Erythroblast (primary cell): ENCODE measurements at regions not wholly inside any gene's neighbourhood (a gene's known extent, or its start where the extent isn't known, plus 50 kb on each side); places are given as distances from the start of the nearest gene placed in this dataset.

Experiments used
- DNase-seq, 2 experiments: peaks; one replicate each; lab custom pipeline; 2025; lab: John Stamatoyannopoulos, UW
- GATA1 ChIP-seq: IDR thresholded peaks from 2 replicates; pipeline ENCODE4 v1.6.1; 2011; ENCODE audit warnings: low read depth, mild to moderate bottlenecking, control low read depth, low read length, moderate library complexity
- POLR2A ChIP-seq: IDR thresholded peaks from 2 replicates; pipeline ENCODE4 v1.6.1; 2011; ENCODE audit warnings: mild to moderate bottlenecking, low read length

DNA sequence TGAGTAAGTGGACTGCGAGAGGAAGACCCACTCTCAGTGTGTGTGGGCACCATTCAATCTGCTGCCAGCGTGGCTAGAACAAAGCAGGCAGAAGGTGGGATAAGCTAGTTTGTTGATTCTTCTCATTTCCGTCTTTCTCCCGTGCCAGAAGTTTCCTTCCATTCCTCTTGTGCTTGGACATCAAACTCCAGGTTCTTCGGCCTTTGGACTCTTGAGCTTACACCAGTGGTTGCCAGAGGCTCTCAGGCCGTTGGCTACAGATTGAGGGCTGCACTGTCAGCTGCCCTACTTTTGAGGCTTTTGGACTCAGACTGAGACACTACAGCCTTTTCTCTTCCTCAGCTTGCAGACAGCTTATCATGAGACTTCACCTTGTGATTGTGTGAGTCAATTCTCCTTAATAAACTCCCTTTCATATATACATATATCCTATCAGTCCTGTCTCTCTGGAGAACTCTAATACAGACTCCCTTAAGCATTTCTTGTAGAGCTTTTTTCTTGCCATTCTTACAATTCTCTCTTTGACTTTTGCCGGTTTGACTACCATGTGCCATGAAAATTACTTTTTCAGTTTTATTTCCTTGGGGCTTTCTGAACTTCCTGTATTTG lies 494.9 kb downstream of the PRR16 start:
- DNase-seq, result no peak
- TF ChIP-seq POLR2A, result no peak
- no peak for TF ChIP-seq GATA1

DNA sequence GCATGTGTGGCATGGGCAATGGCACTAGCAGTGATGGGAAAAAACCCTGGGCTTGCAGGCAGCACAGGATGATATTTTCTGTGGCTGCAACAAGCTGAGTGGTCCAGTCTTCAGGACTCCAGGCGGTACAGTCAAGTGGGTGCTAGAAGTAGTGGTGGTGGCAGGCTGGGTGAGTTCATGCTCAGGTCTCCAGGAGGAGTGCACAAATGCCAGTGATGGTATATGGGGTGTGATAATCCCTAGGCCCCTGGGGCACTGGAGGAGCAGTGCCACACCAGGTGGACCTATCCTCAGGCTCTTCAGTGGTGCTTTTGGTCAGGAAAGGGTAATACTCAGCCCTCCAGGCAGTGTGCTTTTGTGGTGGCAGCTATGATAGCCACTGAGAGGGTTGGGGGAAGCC lies 496.4 kb downstream of the PRR16 start:
- TF ChIP-seq POLR2A (no peak), GATA1 (no peak)
- no peak for DNase-seq

DNA sequence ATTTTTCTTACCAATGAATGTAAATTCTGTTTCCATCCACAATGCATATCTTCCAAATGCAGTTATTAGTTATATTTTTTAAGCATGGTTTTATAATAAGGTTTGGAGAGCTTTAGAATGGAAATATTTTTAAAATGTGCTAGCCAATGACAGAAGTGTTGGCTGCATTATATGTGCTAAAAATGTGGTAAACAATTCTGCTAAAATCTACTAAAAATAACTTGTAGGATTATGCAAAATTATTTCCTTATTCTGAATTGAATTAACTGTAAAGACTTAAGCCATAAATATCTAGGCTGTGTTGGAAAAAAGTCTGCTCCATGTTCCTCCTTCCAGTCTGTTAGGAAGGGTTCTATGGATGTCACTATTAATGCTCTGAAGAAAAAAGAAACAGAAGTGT lies 503.3 kb downstream of the PRR16 start:
- no peak for TF ChIP-seq POLR2A
- no peak for TF ChIP-seq GATA1
- DNase-seq, result no peak

- no peak for DNase-seq
- TF ChIP-seq POLR2A, result no peak
- TF ChIP-seq GATA1, result no peak
Measured at GRCh38 chr5:120974690-120975089, 510.6 kb downstream of the PRR16 start.

GRCh38 chr5:120982351-120982750 lies 518.3 kb downstream of the PRR16 start:
- DNase-seq, result no peak
- TF ChIP-seq GATA1, result no peak

DNA sequence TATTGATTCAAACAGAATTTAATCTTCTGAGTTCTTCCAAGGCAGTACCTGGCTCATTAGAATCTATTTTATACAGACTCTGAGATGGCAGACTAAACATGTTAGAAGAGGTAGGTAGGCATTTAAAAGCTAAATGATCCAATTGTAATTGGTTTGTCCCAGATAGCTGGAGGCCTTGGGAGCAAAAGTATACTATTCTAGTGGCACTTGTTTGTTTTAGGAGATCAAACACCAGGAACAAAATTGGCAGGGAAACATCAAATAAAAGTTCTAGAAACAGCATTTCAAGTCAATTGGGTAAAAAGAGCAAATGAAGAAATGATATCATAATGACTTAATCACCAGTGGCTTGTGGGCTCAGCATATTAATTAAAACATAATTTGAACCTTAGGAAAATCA lies 521.4 kb downstream of the PRR16 start:
- no peak for DNase-seq
- TF ChIP-seq GATA1 (no peak), POLR2A (no peak)

DNA sequence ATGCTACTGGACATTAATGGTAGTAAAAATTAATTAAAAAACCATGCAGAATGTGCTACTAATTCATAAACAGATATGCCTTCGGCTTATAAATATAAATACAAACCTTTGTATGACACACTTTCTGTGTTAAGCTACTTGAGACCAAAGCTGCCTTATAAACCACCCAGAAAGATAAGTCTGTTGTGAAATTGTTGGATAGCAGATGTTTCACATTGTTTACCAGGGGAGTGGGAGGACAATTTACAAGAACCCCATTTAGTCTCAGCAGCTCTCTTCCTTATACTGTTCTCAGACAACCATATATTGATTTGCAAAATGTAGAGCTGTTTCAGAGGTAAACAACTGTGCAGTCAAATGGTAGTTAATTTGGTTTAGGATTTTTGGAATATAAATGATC lies 524.4 kb downstream of the PRR16 start:
- DNase-seq, result no peak
- TF ChIP-seq GATA1, result no peak
- no peak for TF ChIP-seq POLR2A

DNA sequence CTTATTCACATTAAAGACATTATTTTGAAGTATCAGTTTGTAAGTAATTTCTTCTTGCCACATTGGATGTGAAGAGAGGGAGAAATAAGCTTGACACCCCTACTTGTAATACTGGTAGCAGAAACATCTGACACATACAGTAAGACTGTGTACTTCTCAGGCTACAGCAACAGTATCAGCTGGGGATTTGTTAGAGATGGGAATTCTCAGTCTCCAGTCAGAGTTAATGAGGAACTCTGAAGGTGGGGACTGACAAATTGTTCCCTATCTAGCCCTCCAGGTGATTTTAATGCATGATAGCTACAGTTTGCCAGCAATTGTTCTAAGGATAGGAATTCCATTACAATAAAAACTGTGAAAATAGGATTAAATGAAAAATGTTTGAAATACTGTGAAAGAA lies 524.8 kb downstream of the PRR16 start:
- no peak for DNase-seq
- TF ChIP-seq POLR2A (no peak), GATA1 (no peak)

DNA sequence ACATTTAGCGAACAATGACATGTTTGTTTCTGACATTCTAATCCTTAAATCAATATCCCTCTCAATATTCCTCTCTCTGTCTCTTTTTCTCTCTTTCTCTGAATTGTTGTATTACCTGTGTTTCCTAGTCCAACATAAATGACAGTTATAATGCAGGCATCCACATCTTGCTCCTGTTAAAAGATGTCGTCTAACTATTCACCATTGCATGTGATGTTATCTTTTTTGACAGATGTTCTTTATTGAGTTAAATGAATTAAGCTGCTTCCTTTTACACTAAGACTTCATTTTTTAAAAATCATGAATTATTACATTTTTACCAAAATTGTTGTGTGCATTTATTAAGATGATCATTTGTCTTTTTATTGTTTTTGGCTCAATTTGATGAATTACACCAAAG lies 527.5 kb downstream of the PRR16 start:
- no peak for DNase-seq
- TF ChIP-seq POLR2A (no peak), GATA1 (no peak)

GRCh38 chr5:120994112-120994511 lies 530.0 kb downstream of the PRR16 start:
- no peak for TF ChIP-seq POLR2A
- no peak for TF ChIP-seq GATA1
- DNase-seq, result no peak

DNA sequence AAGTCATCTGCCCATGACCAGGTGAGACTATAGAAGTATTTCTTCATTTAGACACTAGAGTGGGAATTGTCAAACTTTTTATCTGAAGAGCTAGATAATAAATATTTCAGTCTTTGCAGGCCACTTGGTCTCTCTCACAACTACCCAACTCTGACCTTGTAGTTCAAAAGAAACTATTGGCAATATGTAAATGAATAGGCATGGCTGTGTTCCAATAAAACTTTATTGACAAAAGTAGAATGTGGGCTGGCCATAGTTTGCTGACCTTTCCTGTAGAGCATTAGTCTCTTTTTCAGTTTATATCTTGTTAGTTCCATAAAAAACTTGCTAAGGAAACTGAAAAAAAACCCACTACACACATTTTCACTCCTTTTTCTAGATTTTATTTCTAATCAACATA lies 535.5 kb downstream of the PRR16 start:
- TF ChIP-seq GATA1 (no peak), POLR2A (no peak)

GRCh38 chr5:121006217-121006616 lies 542.1 kb downstream of the PRR16 start:
- DNase-seq, result no peak
- no peak for TF ChIP-seq GATA1
- TF ChIP-seq POLR2A, result no peak

More for the DNA sequence above, 535.5 kb downstream of the PRR16 start:
- no peak for DNase-seq

GRCh38 chr5:121008041-121008440 lies 543.9 kb downstream of the PRR16 start:
- no peak for DNase-seq

GRCh38 chr5:121009058-121009457 lies 545.0 kb downstream of the PRR16 start:
- TF ChIP-seq POLR2A, result no peak
- no peak for TF ChIP-seq GATA1
- no peak for DNase-seq

More at GRCh38 chr5:121008041-121008440, 543.9 kb downstream of the PRR16 start:
- TF ChIP-seq POLR2A (no peak), GATA1 (no peak)

GRCh38 chr5:121018004-121018403 lies 553.9 kb downstream of the PRR16 start:
- TF ChIP-seq GATA1, result no peak
- TF ChIP-seq POLR2A, result no peak
- DNase-seq, result no peak

DNA sequence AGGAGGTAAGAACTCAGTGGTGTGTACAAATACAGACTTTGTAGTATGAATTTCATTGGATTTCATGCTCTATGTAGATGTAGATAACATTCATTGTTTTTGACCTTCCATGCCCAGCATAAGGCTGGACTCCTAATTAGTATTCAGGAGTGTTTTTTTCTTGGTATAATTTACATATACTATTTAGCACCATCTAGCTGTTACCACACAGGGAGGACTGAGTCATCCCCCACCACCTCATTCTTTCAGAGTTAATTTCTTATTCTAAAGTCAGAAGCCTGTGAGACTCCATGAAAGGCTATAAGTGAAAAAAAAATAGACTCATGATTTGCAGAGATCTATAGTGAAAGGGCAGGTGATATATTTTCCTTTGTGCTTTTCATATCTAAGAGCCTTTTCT lies 555.0 kb downstream of the PRR16 start:
- TF ChIP-seq POLR2A (no peak), GATA1 (no peak)

More for the DNA sequence above, 555.0 kb downstream of the PRR16 start:
- no peak for DNase-seq
